ENCODE measurements at regions not wholly inside any gene's neighbourhood (a gene's known extent, or its start where the extent isn't known, plus 50 kb on each side); places are given as distances from the start of the nearest gene placed in this dataset.

GRCh38 chr10:64040781-64041180 is 519.6 kb downstream of the REEP3 start:
- Histone ChIP-seq H3K4me1 (ENCODE audit: insufficient read depth) (no peaks in the 10 kb centered on the region), H3K36me3 (ENCODE audit: insufficient read depth) (no peaks in the 10 kb centered on the region), H3K4me3 (no peak overlapping the region), H4K20me1 (replicated peaks; ENCODE audit: insufficient read depth) (no peaks in the 10 kb centered on the region), H2AFZ (0 out of 2 replicates have a peak overlapping the region, but pooled peaks have one; percentile 8), H3K27me3 (ENCODE audit: insufficient read depth) (no peaks in the 10 kb centered on the region), H3K27ac (ENCODE audit: low read depth) (no peak overlapping the region), H3F3A (replicated peaks; ENCODE audit: low read depth) (no peaks in the 10 kb centered on the region), H3K9me2 (ENCODE audit: insufficient read depth) (no peaks in the 10 kb centered on the region), H3K4me2 (no peak overlapping the region), H3K79me2 (replicated peaks; ENCODE audit: insufficient read depth) (no peaks in the 10 kb centered on the region)
- peaks cover 5% of the 10 kb centered on the region for H3K4me1 Mint-ChIP-seq
- no peaks in the 10 kb centered on the region for H3K9me3 Mint-ChIP-seq
- H3K36me3 Mint-ChIP-seq (ENCODE audit: low read depth), result no peaks in the 10 kb centered on the region
- H3K27ac Mint-ChIP-seq, result no peak overlapping the region
- H3K4me3 Mint-ChIP-seq, result no peak overlapping the region
- ATAC-seq (no peak), DNase-seq (ENCODE audit: low spot score) (no peak)
- peaks cover 4% of the 10 kb centered on the region for H3K27me3 Mint-ChIP-seq (ENCODE audit: insufficient read depth, low read depth, poor library complexity)
- TF ChIP-seq EZH2phosphoT487 (IDR thresholded peaks at IDR 0.05; ENCODE audit: unreplicated experiment), result no peak
- TF ChIP-seq REST (IDR thresholded peaks at IDR 0.05; ENCODE audit: unreplicated experiment), result no peak

DNA sequence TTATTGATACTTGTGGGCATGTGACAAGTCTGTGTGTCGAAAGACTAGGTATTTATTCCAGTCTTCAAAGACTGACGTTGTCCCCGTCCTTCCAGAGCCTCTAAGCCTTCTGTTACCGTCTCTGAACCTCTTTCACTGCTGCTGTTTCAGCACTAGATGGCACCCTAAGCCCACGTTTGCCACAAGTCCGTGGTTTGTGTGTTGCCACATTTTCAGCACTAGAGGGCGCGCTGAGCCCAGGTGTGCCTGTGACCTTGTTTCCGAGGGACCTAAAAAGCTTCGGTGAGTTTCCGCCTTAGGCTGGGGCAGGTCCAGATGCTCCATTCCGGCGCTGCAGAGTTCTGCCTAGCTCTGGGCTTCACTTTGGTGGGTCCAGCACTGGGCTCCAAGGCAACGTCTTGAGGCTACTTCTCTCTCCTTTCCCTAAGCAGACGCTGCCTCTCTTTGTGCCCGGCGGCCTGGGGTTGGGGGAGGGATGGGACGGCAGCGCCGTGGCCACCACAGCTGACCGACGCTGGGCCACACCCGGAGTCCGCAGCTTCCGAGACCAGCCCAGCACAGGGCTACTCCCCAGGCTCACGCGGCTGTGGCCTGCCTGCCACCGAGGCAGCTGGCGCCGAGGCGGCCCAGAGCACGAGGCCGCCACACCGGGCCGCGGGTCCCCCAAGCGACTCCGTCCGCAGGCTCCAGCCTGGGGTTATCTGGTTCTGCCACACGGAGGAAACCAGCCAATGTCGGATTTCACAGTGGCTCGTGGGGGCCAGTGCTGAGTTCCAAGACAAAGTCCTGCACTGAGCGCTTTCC is 520.2 kb downstream of the REEP3 start:
- Mint-ChIP-seq H3K4me1 (peaks cover 4% of the 10 kb centered on the region), H3K27ac (no peak overlapping the region), H3K4me3 (no peak overlapping the region), H3K9me3 (no peaks in the 10 kb centered on the region), H3K27me3 (ENCODE audit: insufficient read depth, low read depth, poor library complexity) (peaks cover 4% of the 10 kb centered on the region), H3K36me3 (ENCODE audit: low read depth) (no peaks in the 10 kb centered on the region)
- Histone ChIP-seq H3F3A (replicated peaks; ENCODE audit: low read depth) (no peaks in the 10 kb centered on the region), H2AFZ (peak overlapping the region; percentile 95), H3K36me3 (ENCODE audit: insufficient read depth) (no peaks in the 10 kb centered on the region), H3K27me3 (ENCODE audit: insufficient read depth) (no peaks in the 10 kb centered on the region), H3K4me2 (no peak overlapping the region), H3K9me2 (ENCODE audit: insufficient read depth) (no peaks in the 10 kb centered on the region), H4K20me1 (replicated peaks; ENCODE audit: insufficient read depth) (no peaks in the 10 kb centered on the region), H3K27ac (ENCODE audit: low read depth) (no peak overlapping the region), H3K79me2 (replicated peaks; ENCODE audit: insufficient read depth) (no peaks in the 10 kb centered on the region), H3K4me1 (ENCODE audit: insufficient read depth) (no peaks in the 10 kb centered on the region), H3K4me3 (no peak overlapping the region)
- TF ChIP-seq CTCF (conservative IDR thresholded peaks at IDR 0.05; ENCODE audit: low read depth in 2 of 2) (peak; percentile 100), EZH2phosphoT487 (IDR thresholded peaks at IDR 0.05; ENCODE audit: unreplicated experiment) (no peak)
- peak; percentile 93 for DNase-seq (ENCODE audit: low spot score)
- ATAC-seq, result peak; percentile 89
